Inflammatory macrophage (primary cell): ENCODE measurements at regions not wholly inside any gene's neighbourhood (a gene's known extent, or its start where the extent isn't known, plus 50 kb on each side); places are given as distances from the start of the nearest gene placed in this dataset.
"Not testable (repeated sequence)": the region's sequence is repeated elsewhere in the genome, so short reads cannot be mapped to it uniquely, and the experiment has no call there.

Experiments used
- DNase-seq, 2 donors: peaks; one replicate each; pipeline ENCODE4 v3.0.0-alpha.2; 2020 to 2022

- no peak for DNase-seq
These were observed 974.8 kb downstream of the SORCS3 start for GRCh38 chr10:105615715-105616365.

DNA sequence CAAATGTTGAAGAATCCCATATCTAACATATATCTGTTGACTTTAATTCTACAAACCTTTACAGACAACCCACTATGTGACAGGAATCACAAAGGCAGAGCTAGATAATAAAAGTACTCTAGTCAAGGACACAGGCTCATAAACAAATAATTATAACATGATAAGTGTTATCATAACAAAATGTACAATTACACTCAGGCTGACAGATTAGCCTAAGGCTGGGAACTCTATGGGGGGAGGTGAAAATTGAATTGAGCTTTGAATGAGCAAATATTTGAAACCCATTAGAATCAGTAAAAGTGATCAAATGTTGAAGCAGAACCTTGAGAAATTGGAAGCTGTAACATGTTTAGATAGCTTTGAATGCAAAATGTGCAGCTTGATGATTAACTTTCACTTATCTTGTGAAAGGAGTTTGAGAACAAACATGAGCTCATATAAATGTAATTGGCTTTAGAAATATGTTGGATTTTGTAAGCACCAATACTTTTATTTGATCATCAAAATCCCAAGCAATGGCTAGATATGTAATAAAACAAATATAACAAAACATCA is 970.2 kb downstream of the SORCS3 start:
- no peak for DNase-seq

GRCh38 chr10:105609451-105609850 is 968.4 kb downstream of the SORCS3 start:
- DNase-seq, result no peak

GRCh38 chr10:105605918-105606317 is 964.8 kb downstream of the SORCS3 start:
- DNase-seq, result no peak

DNA sequence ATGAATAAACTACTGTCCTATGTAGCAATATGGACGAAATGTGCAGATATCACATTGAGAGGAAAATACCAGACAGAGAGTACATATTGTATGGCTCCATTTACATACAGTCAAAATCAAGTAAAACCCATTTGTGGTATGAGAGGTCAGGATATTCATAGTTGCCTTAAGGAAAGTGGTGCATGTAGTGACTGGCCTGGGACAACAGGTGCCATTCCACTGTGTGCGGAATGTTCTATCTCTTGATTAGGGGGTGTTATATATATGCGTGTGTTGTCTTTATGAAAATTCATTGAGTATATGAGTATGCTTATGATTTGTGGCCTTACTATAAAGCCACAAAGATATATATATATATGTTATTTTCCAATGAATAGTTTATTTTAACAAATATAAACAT is 964.0 kb downstream of the SORCS3 start:
- DNase-seq, result no peak

- no peak for DNase-seq
These were observed 957.1 kb downstream of the SORCS3 start for GRCh38 chr10:105598207-105598606.

GRCh38 chr10:105597312-105597711 is 956.2 kb downstream of the SORCS3 start:
- no peak for DNase-seq

DNA sequence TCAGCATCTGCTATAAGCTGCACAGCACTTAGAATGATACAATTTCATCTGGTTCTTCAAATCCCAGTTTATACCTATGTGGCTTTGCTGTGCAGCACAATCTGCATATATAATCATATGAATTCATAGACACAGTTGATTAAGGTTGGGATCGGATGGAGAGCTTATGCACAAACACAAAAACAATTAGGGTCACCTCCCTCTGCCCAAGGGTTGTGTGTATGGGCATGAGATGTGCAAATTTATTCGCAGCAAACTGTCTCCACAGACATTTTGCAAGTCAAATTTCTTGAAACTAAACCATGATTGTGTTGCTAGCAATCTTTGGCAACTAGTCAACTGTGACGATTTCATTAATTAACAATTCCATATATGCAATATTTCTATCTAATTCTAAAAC is 955.7 kb downstream of the SORCS3 start:
- DNase-seq, result no peak

- no peak for DNase-seq
These were observed 953.2 kb downstream of the SORCS3 start for GRCh38 chr10:105594296-105594695.

DNA sequence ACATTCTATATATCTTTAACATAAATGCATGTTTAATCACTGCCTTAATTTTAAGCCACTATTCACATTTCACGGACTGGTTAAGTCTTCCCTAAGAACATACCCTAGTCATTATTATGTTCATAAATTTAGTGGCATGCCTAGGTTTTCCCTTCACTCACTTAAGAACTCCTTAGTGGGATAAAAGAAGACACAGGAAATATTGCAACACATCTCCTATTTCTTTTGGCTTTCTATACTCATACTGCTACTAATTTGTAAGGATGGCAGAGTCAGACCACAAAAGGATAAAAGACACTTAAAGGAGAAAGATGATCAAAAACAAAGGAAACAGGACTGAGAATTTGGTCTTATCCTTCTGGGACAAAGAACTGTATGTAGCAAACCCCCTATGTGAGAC is 951.4 kb downstream of the SORCS3 start:
- no peak for DNase-seq

DNA sequence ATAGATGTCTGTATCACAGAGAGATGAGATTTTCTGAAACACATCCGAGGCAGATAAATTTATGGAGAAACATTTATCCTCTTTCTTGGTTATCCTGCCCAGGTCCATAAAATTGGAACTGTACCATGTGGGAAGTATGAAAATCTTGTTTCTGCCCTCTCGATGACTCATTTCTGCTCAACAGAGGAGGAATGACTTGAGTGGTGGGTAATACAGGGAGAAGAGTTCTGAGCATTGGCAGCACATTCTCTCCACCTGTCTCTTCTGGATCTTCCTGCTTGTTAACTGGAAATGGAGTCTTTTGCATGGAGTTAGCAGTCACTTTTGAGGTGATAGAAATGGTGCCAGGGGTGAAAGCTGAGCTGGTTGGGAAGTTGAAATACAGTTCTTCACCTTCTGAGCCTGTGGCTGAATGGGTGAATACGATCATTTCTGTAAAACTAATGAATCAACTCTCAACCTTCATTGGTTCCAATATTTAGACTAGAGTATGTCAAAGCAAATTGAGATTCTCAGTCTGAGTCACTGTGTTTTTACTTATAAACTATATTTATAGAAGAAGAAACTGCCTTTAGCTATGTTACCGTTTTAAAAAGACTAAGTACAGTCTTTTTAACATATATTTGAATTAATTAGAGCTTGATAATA is 945.5 kb downstream of the SORCS3 start:
- no peak for DNase-seq

DNA sequence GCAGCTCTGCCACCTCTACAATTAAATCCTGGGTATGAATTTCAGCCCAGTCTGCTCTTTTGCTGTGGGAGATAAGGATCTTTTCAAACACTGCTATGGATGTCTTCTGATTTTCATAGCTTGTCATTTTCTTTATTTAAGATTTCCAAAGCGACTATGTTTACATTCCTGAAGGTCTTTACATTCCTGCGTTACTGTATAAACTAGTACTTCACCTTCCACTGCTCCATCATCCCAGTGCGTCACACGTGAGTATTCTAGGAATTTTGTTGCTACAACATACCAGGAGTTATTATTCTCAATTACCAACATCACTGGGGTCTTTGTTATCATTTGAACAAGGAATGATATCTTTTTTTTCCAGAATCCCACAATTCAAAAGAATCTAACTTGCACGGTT is 944.7 kb downstream of the SORCS3 start:
- no peak for DNase-seq

DNA sequence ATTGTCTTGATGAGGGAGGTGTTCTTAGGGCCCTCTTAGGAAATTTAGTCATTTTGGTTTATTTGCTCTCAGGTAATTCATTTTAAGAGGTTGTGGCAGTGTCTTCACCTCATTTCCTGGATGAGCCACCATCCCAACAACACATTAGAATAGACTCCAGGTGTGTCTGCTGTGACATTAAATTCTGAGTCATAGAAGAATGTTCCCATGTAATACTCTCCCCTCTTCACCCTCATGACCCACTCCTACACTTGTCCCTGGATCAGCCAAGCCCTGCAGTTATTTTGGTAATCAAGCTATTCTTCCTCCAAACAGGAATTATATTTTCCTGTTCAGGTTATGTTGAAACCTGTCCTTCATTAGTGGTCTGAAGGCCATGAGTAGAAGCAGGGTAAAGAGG is 944.1 kb downstream of the SORCS3 start:
- DNase-seq, result no peak

DNA sequence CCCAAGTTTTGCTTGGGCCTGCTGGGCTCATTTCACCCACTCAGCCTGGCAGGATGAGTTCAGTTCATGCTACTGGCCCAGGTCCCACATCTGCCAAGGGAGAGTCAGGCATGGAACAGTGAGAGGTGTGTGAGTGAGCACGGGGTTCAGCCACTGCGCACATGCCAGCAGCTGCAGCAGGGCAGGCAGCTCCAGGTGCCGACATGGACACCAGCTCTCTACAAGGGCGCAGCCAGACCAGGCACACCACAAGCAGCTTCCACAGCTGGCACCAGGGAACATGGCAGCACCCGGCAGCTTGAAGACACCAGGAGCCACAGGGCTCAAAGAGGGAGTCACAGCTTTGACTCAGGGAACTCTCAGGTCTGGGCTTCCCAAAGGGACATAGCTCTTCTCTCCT is 938.0 kb downstream of the SORCS3 start:
- no peak for DNase-seq

DNA sequence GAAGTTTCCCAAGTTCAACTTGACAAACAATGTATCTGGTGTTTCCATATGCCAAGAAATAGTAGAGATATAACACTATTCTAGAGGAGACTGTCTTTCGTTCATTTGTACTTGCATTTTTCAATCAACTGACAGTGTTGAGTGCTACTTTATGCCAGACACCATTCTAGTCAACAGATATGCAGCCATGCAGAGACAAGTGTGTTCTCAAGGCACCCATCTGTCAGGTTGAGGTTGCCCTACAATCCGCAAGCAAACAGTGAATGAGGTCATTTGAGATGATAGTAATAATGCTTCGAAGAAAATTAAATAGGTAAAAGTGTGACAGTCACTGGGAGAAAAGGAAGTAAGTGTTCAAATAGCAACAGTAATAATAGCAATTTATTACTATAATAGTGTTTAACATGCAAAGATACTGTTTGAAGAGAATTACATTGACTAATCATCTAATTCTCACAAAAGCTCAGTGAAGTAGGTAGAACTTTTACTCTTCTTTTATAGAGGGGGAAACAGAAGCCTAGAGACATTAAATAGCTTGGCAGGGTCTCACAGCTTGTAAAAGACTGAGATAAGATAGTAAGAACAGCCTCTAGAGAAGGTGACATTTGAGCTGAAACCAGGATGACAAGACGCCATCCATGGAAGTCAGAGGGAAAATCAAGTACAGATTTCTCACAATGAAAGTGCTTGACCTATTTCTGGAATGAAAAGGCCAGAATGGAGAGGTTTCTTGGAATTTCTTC is 936.9 kb downstream of the SORCS3 start:
- no peak for DNase-seq

DNA sequence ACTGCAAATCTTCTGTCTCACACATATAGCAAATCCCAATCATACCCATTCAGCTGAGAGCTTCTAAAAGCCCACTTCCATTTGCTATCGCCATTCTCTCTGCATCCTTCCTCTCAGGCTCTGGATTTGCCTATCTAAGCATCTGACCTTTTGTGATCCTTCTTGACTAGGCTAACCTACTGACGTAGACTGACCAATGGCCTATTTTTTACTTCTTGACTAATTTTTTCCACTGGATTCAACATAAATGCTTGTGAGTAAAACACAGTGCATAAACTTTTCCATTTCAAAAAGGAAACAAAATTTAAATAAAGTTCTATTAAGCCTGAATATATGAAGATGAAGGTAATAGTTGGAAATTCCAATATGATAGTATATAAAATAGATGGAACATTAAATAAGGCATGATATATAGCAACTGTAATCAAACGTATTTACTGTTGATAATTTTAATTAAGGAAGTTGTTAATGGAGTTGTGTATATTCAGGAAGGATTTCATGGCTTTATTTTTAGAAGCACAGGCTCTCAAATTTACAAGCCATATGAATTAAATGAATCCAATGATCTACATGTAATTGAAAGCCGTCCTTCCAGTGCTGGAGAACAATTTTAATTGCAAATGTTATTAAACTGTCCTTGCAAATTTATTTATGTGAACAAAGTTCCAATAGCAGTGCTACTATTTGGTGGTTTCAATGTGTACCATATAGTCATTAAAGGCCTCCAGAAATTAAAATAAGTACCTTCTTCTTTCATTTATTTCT is 918.4 kb downstream of the SORCS3 start:
- no peak for DNase-seq

GRCh38 chr10:105550453-105550852 is 909.4 kb downstream of the SORCS3 start:
- not testable (repeated sequence) for DNase-seq

GRCh38 chr10:105549731-105550130 is 908.6 kb downstream of the SORCS3 start:
- no peak for DNase-seq

DNA sequence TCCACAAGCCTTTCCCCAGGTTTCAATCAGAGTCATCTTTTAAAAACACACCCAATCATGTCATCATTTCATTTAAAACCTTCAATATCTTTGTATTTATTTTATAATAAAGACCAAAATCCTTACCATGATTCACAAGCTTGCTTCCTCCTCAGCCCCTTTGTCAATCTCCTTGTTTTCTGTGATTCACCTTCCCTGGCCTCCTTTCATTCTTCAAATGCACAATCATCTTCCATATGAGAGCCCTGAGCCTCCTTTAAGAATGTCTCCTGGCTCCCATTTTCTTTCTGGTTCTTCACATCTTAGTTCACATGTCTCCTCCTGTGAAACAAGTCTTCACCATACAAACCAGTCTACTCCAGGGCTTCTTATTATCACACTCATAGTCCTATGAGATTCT is 904.0 kb downstream of the SORCS3 start:
- DNase-seq, result no peak

GRCh38 chr10:105540381-105540780 is 899.3 kb downstream of the SORCS3 start:
- DNase-seq, result no peak

DNA sequence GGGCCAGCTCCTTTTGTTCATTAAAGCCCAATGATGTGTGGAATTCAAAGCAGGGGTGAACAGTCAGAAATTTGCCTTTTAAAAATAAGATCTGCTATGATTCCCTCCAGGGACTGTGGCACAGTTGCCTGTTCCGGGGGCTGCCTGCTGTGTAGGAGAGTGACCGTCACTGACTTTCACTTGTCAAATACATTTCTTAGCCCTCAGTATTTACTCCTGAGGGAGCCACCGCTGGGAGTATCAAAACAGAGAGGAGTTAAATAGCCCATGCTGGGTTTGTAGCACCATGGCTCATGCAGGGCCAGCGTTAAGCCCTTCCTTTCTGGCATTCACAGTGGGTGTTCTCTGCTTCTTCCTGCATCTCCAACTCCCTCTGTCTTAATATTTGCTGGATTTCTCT is 897.8 kb downstream of the SORCS3 start:
- DNase-seq, result no peak

GRCh38 chr10:105535478-105535877 is 894.4 kb downstream of the SORCS3 start:
- no peak for DNase-seq

DNA sequence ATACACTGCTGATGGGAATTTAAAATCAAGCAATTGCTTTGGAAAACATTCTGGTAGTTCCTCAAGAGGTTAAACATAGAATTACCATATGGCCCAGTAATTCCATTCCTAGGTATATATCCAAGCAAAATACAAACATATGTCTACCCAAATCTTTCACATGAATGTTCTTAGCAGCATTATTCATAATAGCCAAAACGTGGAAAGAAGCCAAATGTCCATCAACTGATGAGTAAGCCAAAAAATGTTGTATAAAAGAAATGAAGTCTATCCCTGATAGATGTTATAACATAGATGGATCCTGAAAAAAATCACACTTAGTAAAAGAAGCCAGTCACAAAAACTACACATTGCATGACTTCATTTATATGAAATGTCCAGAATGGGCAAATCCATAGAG is 893.0 kb downstream of the SORCS3 start:
- no peak for DNase-seq
